Panc1 (cell line): ENCODE measurements at regions not wholly inside any gene's neighbourhood (a gene's known extent, or its start where the extent isn't known, plus 50 kb on each side); places are given as distances from the start of the nearest gene placed in this dataset.

ENCODE experiments used
- ATAC-seq: fragments of 200-7000 bp; cut with Tn5 transposase; 2 replicates; pipeline ENCODE4 v1.9.1; 2020; ENCODE audit warnings: mild to moderate bottlenecking, moderate library complexity
- BruUV-seq: library from RNA; stranded (reverse); fragments of 400-500 nt; replicated peaks from 2 replicates; lab custom pipeline; 2021; lab: Mats Ljungman, UMichigan
- CTCF ChIA-PET: fragments of 300-600 bp; sonication (Branson Sonifier 250); formaldehyde crosslinking; loops from one replicate; lab custom pipeline; 2022; ENCODE audit warnings: antibody characterized with exemption; lab: Charles Lee
- POLR2A ChIA-PET: fragments of 300-600 bp; sonication (Branson Sonifier 250); formaldehyde crosslinking; loops from one replicate; lab custom pipeline; 2022; ENCODE audit warnings: antibody characterized with exemption; lab: Charles Lee
- DNase-seq: peaks from one replicate; pipeline ENCODE4 v3.0.0-alpha.2; 2010; ENCODE audit warnings: low read depth, low spot score
- H3K27ac ChIP-seq: 2 replicates; pipeline ENCODE4 v1.5.1; 2011; ENCODE audit warnings: mild to moderate bottlenecking, low read length, inconsistent platforms
- H3K27me3 ChIP-seq: fragments of 200-500 bp; sonication (Bioruptor generic); 2 replicates; pipeline ENCODE4 v1.6.0; 2014; ENCODE audit warnings: low read length, inconsistent platforms; ENCODE audit not compliant: control insufficient read depth, insufficient read depth
- H3K36me3 ChIP-seq: fragments of 200-500 bp; sonication (Bioruptor generic); 2 replicates; pipeline ENCODE4 v1.5.1; 2014; ENCODE audit warnings: inconsistent platforms, mild to moderate bottlenecking, low read length, moderate library complexity; ENCODE audit not compliant: control insufficient read depth, insufficient read depth
- H3K4me1 ChIP-seq: 2 replicates; pipeline ENCODE4 v1.5.1; 2011; ENCODE audit warnings: inconsistent platforms, mild to moderate bottlenecking, low read length, moderate library complexity; ENCODE audit not compliant: control insufficient read depth, insufficient read depth
- H3K4me3 ChIP-seq, 2 experiments: 2 replicates each; pipeline ENCODE4 v1.5.1; 2011 to 2012; ENCODE audit warnings: low read depth in 2 of 2, low read length in 2 of 2, mild to moderate bottlenecking in 2 of 2, inconsistent platforms in 1 of 2, moderate library complexity in 1 of 2
- H3K9me3 ChIP-seq: fragments of 200-500 bp; sonication (Bioruptor generic); 2 replicates; pipeline ENCODE4 v1.5.1; 2014; ENCODE audit warnings: low read depth, mild to moderate bottlenecking, inconsistent platforms, low read length, moderate library complexity; ENCODE audit not compliant: control insufficient read depth, insufficient read depth
- CTCF ChIP-seq: fragments of 450-650 bp; IDR thresholded peaks from 2 replicates; pipeline ENCODE4 v1.5.1; 2017; ENCODE audit warnings: mild to moderate bottlenecking
- POLR2AphosphoS5 ChIP-seq: IDR thresholded peaks from 2 replicates; pipeline ENCODE4 v1.6.1; 2012; ENCODE audit warnings: mild to moderate bottlenecking, low read depth, low read length, moderate library complexity
- REST ChIP-seq, 2 experiments: IDR thresholded peaks; 2 replicates each; pipeline ENCODE4 v1.6.1; 2011 to 2012; ENCODE audit warnings: low read depth in 2 of 2, control low read depth in 1 of 2, low read length in 1 of 2, mild to moderate bottlenecking in 1 of 2, moderate library complexity in 1 of 2; ENCODE audit not compliant: insufficient read depth in 1 of 2
- TCF7L2 ChIP-seq: IDR thresholded peaks from 2 replicates; pipeline ENCODE4 v1.6.1; 2011; ENCODE audit warnings: mild to moderate bottlenecking, low read depth, low read length, inconsistent platforms
- in situ Hi-C: cut with HindIII; loops from 2 replicates; pipeline ENCODE4 v1.10.0; 2016; ENCODE audit warnings: low sequenced_read_pairs, low pct_unique_long_range_greater_than_20kb
- intact Hi-C: fragments of 100-400 bp; cut with micrococcal nuclease; formaldehyde crosslinking; loops from one replicate; pipeline ENCODE4 v1.10.0; 2022; ENCODE audit not compliant: unreplicated experiment

- ATAC-seq, result no peak
- in situ Hi-C loops, result no loop called here
These were observed 330.3 kb downstream of the GADD45G start for GRCh38 chr9:89935115-89935514.

GRCh38 chr9:89935801-89936200, 331.0 kb downstream of the GADD45G start:
- in situ Hi-C loops, result no loop called here
- ATAC-seq, result no peak
- ChIA-PET CTCF (no interaction called here), POLR2A (no interaction called here)
- TF ChIP-seq TCF7L2 (no peak), REST (IDR thresholded peaks at IDR 0.05; ENCODE audit: insufficient read depth in 1 of 2, low read depth in 2 of 2, low read length in 1 of 2) (no peak), POLR2AphosphoS5 (no peak), CTCF (no peak)
- Histone ChIP-seq H3K27me3 (no peaks in the 10 kb centered on the region), H3K9me3 (no peaks in the 10 kb centered on the region), H3K36me3 (no peaks in the 10 kb centered on the region), H3K4me3 (no peak overlapping the region), H3K27ac (no peak overlapping the region), H3K4me1 (no peaks in the 10 kb centered on the region)
- no TSS peak for BruUV-seq
- intact Hi-C loops, result no loop called here
- no peak for DNase-seq

More at GRCh38 chr9:89935115-89935514, 330.3 kb downstream of the GADD45G start:
- Histone ChIP-seq H3K4me1 (no peaks in the 10 kb centered on the region), H3K27ac (no peak overlapping the region), H3K4me3 (no peak overlapping the region), H3K27me3 (no peaks in the 10 kb centered on the region), H3K36me3 (no peaks in the 10 kb centered on the region), H3K9me3 (no peaks in the 10 kb centered on the region)
- BruUV-seq, result no TSS peak
- no peak for DNase-seq
- ChIA-PET POLR2A (no interaction called here), CTCF (no interaction called here)
- intact Hi-C loops, result no loop called here
- TF ChIP-seq REST (IDR thresholded peaks at IDR 0.05; ENCODE audit: insufficient read depth in 1 of 2, low read depth in 2 of 2, low read length in 1 of 2) (no peak), CTCF (no peak), POLR2AphosphoS5 (no peak)
